Kasumi-1 (cell line): ENCODE measurements at regions not wholly inside any gene's neighbourhood (a gene's known extent, or its start where the extent isn't known, plus 50 kb on each side); places are given as distances from the start of the nearest gene placed in this dataset.
"Not testable (repeated sequence)": the region's sequence is repeated elsewhere in the genome, so short reads cannot be mapped to it uniquely, and the experiment has no call there.

Experiments
- DNase-seq, 2 experiments: peaks; one replicate each; lab custom pipeline; 2025; lab: John Stamatoyannopoulos, UW

DNA sequence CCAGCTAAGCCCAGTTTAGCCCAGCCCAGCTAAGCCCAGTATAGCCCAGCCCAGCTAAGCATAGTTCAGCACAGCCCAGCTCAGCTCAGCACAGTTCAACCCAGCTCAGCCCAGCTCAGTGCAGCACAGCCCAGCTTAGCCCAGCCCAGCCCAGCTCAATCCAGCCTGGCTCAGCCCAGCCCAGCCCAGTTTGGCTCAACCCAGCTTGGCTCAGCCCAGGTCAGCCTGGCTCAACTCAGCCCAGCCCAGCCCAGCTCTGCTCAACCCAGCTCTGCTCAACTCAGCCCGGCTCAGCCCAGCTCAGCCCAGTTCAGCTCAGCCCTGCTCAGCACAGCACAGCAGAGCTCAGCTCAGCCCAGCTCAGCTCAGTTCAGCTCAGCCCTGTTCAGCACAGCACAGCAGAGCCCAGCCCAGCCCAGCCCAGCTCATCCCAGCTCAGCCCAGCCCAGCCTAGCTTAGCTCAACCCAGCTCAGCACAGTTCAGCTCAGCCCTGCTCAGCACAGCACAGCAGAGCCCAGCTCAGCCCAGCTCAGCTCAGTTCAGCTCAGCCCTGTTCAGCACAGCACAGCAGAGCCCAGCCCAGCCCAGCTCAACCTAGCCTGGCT lies 330.9 kb downstream of the TMEM121 start:
- no peak for DNase-seq

DNA sequence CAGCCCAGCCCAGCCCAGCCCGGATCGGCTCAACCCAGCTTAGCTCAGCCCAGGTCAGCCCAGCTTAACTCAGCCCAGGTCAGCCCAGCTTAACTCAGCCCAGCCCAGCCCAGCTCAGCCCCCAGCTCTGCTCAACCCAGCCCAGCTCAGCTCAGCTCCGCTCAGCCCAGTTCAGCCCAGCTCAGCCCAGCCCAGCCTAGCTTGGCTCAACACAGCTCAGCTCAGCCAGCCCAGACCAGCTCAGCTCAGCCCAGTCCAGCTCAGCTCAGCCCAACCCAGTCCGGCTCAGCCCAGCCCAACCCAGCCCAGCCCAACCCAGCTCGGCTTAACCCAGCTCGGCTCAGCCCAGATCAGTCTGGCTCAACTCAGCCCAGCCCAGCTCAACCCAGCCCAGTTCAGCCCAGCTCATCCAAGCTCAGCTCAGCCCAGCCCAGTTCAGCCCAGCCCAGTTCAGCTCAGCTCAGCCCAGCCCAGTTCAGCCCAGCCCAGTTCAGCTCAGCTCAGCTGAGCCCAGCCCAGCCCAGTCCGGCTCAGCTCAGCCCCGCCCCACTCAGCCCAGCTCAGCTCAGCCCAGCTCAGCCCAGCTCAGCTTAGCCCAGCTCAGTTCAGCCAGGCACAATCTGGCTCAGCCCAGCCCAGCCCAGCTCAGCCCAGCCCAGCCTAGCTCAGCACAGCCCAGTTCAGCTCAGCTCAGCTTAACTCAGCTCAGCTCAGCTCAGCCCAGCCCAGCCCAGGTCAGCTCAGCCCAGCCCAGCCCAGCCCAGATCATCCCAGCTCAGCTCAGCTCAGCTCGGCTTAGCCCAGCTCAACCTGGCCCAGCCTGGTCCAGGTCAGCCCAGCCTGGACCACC lies 331.7 kb downstream of the TMEM121 start:
- no peak for DNase-seq

DNA sequence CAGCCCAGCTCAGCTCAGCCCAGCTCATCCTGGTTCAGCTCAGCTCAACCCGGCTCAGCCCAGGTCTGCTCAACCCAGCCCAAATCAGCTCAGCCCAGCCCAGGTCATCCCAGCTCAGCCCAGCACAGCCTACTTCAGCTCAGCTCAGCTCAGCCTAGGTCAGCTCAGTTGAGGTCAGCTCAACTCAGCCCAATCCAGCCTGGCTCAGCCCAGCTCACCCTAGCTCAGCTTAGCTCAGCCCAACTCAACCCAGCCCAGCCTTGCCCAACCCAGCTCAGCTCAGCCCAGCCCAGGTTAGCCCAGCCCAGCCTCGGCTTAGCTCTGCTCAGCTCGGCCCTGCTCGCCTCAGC lies 332.3 kb downstream of the TMEM121 start:
- DNase-seq = no peak

DNA sequence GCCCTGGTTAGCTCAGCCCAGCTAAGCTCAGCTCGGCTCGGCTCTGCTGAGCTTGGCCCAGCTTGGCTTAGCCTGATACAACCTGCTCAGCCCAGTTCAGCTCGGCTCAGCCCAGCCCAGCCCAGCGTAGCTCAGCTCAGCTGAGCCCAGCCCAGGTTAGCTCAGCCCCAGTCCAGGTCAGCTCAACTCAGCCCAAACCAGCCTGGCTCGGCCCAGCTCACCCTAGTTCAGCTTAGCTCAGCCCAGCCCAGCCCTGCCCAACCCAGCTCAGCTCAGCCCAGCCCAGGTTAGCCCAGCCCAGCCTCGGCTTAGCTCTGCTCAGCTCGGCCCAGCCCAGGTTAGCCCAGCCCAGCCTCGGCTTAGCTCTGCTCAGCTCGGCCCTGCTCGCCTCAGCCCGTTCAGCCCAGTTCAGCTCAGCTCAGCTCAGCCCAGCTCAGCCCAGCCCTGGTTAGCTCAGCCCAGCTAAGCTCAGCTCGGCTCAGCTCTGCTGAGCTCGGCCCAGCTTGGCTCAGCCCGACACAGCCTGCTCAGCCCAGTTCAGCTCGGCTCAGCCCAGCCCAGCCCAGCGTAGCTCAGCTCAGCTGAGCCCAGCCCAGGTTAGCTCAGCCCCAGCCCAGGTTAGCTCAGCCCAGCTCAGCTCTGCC lies 332.8 kb downstream of the TMEM121 start:
- DNase-seq = not testable (repeated sequence)

DNA sequence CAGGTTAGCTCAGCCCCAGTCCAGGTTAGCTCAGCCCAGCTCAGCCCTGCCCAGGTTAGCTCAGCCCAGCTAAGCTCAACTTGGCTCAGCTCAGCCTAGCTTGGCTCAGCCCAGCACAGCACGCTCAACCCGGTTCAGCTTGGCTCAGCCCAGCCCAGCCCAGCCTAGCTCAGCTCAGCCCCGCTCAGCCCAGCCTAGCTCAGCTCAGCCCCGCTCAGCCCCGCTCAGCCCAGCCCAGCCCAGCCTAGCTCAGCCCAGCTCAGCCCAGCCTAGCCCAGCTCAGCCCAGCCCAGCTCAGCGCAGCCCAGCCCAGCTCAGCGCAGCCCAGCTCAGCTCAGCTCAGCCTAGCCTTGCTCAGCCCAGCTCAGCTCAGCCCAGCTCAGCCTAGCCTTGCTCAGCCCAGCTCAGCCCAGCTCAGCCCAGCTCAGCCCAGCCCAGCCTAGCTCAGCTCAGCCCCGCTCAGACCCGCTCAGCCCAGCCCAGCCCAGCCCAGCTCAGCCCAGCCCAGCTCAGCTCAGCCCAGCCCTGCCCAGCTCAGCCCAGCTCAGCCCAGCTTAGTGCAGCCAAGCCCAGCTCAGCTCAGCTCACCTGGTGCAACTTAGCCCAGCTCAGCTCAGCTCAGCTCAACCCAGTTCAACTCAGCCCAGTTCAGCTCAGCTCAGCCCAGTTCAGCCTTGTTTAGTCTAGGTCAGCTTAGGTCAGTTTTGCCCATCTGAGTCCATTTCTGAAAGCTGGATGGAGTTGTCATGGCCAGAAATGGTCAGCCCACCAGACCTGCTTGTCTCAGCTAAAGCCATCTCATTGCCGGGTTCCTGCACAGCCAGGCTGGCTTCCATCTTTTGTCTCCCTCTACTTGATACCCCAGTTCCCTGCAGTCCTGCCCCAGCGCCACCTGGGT lies 333.6 kb downstream of the TMEM121 start:
- DNase-seq = no peak

DNA sequence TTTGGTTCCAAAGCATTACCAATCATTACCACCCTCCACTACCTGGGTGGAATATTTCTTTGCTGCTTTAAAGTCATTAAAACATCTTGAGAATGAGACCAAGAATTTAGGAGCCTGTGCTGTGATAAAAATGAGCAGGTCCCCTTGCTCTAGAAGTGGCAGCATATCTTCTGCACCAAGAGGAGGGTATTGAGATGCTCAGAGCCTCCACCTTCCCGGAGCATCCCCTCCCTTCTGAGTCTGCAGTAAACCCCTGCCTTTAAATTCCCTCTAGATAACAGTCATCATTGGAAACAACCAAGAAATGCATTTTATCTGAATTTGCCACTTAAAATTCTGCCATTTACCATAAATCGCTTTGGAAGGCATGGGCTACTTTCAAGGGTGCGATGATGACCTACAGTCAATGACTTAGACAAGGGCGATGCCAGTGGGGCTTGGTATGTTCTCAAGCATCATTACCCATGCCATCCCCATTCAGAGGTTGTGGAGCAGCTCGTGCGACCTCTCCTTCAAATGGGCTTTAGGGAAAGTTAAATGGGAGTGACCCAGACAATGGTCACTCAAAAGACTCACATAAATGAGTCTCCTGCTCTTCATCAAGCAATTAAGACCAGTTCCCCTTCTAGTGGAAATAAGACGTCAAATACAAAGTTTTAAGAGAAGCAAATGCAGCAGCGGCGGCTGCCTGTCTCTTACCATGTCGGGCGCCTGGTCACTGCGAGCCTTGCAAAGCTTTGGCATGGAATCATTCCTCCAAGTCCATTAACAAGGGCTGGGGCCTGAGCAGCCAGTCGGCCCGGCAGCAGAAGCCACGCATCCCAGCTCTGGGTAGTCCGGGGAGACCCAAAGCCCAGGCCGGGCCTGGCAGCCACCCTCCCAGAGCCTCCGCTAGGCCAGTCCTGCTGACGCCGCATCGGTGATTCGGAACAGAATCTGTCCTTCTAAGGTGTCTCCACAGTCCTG lies 334.5 kb downstream of the TMEM121 start:
- no peak for DNase-seq

DNA sequence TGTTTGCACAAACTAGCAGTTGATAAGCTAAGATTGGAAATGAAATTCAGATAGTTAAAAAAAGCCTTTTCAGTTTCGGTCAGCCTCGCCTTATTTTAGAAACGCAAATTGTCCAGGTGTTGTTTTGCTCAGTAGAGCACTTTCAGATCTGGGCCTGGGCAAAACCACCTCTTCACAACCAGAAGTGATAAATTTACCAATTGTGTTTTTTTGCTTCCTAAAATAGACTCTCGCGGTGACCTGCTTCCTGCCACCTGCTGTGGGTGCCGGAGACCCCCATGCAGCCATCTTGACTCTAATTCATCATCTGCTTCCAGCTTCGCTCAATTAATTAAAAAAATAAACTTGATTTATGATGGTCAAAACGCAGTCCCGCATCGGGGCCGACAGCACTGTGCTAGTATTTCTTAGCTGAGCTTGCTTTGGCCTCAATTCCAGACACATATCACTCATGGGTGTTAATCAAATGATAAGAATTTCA lies 335.6 kb downstream of the TMEM121 start:
- DNase-seq = no peak

DNA sequence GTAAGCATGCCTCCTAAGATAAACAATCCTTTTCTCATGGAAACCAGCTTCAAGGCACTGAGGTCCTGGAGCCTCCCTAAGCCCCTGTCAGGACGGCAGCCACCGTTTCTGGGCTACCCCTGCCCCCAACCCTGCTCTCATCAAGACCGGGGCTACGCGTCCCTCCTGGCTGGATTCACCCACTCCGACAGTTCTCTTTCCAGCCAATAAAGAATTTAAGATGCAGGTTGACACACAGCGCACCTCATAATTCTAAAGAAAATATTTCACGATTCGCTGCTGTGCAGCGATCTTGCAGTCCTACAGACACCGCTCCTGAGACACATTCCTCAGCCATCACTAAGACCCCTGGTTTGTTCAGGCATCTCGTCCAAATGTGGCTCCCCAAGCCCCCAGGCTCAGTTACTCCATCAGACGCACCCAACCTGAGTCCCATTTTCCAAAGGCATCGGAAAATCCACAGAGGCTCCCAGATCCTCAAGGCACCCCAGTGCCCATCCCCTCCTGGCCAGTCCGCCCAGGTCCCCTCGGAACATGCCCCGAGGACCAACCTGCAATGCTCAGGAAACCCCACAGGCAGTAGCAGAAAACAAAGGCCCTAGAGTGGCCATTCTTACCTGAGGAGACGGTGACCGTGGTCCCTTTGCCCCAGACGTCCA lies 336.3 kb downstream of the TMEM121 start:
- no peak for DNase-seq

DNA sequence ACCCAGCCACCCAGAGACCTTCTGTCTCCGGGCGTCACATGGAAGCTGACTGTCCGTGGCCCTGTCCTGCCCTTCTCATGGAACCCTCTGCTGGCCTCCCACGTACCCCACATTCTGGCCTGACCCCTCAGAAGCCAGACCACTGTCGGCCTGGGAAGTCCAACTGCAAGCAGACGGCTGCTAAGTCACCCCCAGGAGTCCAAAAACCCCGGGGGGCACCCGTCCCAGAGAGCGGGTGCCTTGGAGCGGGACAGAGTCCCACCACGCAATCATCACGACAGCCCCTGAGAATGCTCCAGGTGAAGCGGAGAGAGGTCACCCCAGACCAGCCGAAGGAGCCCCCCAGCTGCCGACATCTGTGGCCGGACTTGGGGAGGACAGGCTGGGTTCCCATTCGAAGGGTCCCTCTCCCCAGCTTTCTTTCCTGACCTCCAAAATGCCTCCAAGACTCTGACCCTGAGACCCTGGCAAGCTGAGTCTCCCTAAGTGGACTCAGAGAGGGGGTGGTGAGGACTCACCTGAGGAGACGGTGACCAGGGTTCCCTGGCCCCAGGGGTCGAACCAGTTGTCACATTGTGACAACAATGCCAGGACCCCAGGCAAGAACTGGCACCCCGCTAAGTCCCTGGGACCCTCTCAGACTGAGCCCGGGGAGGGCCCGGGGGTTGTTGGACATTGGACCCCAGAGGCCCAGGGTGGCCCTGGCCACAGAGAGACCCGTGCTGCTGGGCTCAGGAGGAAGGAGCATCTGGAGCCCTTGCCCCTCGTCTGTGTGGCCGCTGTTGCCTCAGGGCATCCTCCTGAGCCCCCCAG lies 337.1 kb downstream of the TMEM121 start:
- no peak for DNase-seq

DNA sequence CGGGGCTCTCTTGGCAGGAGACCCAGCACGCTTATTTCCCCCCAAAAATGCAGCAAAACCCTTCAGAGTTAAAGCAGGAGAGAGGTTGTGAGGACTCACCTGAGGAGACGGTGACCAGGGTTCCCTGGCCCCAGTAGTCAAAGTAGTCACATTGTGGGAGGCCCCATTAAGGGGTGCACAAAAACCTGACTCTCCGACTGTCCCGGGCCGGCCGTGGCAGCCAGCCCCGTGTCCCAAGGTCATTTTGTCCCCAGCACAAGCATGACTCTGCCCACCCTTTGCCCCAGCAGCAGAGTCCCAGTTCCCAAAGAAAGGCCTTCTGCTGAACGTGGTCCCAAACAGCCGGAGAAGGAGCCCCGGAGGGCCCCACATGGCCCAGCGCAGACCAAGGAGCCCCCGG lies 337.7 kb downstream of the TMEM121 start:
- no peak for DNase-seq

DNA sequence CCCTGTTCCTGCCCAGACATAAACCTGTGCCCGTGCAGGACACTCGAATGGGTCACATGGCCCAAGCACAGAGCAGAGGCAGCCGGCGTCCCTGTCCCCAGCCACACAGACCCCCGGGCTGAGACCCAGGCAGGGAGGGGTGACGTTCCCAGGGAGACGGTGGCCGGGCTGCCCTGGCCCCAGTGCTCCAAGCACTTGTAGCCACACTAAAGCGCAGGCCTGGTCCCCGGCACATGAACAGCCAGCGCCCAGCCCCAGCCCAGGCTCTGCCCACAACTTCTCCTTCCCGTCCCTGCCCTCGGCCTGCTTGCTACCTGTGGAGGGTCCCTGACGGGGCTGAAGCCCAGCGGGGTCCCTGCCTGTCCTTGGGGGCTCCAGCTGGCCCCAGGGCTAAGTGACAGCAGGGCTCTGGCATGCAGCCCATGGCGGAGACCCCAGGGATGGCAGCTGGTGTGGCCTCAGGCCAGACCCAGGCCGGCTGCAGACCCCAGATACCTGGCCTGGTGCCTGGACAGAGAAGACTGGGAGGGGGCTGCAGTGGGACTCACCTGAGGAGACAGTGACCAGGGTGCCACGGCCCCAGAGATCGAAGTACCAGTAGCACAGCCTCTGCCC lies 338.4 kb downstream of the TMEM121 start:
- no peak for DNase-seq

DNA sequence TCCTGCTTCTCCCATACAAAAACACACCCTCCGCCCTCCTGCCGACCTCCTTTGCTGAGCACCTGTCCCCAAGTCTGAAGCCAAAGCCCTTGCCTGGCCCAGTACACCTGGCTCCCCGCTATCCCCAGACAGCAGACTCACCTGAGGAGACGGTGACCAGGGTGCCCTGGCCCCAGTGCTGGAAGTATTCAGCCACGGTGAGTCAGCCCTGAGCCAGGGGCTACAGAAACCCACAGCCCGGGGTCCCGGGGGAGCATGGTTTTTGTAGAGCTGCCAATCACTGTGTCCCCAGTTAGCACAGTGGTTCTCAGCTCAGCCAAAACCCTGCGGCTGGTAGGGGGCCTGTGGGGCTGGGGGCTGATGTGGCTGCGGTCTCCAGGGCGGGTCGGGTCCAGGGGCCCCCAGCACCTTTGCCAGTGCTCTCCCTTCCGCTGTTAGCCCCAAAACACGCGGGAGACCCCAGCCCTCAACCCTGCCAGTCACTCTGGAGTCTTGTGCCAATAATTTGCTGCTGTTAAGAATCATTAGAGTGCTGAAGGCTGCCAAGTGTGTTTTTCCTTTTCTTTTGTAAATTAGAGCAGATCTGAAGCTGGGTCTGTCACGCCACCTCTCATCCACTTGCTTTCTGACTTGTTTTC lies 339.0 kb downstream of the TMEM121 start:
- no peak for DNase-seq

DNA sequence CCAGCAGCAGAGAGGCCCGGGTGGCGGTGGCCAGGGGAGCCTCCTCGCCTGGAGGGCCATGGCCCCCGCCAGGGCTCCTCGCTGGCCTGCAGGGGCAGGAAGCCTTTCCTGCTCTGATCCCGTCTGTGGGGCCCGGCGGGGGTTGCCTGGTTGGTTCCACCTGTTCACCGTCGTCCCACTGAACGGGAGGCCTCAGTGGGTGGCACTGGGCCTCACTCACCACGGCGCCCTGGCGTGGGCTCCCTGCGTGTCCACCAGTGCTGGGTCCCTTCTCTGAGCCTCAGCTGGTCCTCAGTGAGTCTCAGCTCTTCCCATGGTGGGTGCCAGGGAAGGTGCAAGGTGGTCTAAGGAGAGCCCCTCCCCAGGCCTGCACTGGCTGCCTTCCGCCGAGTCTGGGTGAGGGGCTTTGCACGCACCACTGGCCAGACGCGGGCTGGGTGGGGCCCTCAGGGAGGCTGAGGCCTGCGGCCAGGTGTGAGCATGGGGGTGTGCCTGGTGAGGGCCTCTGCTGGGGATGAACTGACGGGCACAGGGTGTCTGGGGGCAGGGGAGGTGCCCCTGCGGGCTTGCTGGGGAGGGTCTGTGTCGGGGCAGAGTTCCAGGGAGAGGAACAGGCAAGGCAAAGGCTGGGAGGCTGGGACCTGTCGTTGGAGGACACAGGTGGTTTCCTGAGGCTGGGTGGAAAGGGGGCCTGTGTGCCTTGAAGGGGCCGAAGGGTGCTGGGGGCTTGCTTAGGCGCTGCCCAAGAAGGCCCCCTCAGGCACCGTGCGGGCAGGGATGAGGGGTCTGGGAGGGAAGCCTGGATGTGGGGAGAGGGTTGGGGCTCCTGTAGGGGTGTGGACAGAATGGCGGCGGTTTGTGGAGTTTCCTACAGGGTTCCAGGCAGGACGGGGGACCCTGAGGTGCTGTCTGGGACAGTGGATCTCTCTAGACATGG lies 339.8 kb downstream of the TMEM121 start:
- DNase-seq = no peak

DNA sequence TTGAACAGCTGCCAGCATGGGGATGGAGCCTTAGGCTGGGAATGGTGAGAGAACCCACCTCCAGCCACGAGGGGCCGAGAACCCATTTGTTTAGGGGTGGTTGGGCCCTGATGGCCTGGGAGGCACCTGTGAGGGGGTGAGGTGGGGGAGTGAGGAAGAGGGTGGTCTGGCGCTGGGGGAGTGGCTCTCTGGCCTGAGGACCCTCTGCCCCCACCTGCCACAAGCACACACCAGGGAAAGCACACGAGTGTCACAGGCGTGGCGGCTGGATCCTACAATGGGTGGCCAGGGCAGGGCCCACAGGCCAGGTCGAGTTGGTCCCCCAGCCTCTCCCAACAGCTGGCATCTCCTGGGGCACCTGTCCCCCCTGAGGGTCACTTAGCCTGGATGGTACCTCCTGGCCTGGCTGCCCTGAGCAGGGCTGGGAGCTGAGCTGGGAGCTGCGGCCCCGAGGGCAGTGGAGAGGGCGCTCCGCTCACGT lies 340.5 kb downstream of the TMEM121 start:
- DNase-seq = no peak

DNA sequence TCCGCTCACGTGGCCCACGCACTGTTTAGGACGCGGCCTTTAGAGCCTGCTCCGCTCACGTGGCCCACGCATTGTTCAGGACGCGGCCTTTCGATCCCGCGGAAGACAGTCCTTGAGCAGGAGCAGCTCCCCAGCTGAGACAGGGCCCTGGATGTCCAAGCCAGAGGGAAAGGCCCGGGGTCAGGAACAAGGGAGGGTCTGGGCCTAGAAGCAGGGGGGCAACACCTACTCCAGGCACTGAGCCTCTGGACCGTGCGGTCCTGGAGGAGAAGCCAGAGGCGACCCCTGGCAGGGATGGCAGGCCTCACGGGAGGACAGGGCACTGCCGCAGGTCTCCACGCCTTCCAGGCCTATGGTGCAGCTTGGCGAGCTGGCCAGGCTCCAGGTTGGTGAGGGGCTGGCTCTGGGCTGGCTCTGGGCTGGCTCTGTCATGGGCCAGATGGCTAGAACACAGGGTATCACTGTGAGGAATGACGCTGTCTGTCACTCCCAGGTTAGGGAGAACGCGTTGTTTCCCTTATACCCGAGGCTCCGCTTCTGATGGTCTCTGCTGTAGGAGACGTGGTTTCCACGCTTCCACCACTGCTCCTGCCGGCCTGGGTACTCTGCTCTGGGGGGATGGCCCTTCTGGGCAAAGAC lies 341.7 kb downstream of the TMEM121 start:
- no peak for DNase-seq

DNA sequence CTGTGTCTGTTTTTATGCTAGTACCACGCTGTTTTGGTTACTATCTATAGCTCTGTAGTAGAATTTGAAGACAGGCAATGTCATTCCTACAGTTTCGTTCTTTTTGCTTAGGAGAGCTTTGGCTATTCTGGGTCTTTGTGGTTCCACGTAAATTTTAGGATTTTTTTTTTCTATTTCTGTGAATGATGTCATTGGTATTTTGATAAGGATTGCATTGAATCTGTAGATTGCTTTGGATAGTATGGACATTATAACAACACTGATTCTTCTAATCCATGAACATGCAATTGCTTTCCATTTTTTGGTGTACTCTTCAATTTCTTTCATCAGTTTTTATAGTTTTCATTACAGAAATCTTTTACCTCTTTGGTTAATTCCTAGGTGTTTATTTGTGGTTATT lies 345.2 kb downstream of the TMEM121 start:
- no peak for DNase-seq
